ENCODE measurements at regions not wholly inside any gene's neighbourhood (a gene's known extent, or its start where the extent isn't known, plus 50 kb on each side); places are given as distances from the start of the nearest gene placed in this dataset.
A peak's percentile ranks its signal among the peaks of the same experiment; 100 is the strongest.
"Not testable (repeated sequence)": the region's sequence is repeated elsewhere in the genome, so short reads cannot be mapped to it uniquely, and the experiment has no call there.

- DNase-seq (ENCODE audit: low spot score) = no peak
- TF ChIP-seq, protein P1, sequence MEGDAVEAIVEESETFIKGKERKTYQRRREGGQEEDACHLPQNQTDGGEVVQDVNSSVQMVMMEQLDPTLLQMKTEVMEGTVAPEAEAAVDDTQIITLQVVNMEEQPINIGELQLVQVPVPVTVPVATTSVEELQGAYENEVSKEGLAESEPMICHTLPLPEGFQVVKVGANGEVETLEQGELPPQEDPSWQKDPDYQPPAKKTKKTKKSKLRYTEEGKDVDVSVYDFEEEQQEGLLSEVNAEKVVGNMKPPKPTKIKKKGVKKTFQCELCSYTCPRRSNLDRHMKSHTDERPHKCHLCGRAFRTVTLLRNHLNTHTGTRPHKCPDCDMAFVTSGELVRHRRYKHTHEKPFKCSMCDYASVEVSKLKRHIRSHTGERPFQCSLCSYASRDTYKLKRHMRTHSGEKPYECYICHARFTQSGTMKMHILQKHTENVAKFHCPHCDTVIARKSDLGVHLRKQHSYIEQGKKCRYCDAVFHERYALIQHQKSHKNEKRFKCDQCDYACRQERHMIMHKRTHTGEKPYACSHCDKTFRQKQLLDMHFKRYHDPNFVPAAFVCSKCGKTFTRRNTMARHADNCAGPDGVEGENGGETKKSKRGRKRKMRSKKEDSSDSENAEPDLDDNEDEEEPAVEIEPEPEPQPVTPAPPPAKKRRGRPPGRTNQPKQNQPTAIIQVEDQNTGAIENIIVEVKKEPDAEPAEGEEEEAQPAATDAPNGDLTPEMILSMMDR (IDR thresholded peaks at IDR 0.05) = no peak
- H3K4me3 ChIP-seq = no peak overlapping the region
- no peak overlapping the region for H3K27ac ChIP-seq
Measured at GRCh38 chr20:40276301-40276700, 412.7 kb downstream of the MAFB start.

DNA sequence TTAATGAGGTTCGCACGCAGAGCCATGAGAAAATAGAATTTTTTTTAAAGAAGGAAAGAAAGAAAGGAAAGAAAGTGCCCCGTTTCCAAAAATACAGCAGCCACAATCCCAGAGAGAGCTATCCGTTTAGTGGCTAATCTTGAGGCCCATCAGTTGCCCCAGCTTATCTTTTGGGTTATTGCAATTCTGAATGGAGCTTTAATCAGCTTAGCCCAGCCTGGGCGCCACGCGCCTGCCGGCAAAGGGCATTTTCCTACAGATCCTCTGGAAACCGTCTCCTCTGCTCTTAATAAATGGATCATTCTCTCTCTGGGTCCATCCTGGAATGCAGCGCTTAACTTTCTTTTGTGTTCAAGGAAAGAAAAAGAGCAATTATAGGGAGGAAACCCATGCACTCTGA is 413.3 kb downstream of the MAFB start:
- TF ChIP-seq, protein P1 (IDR thresholded peaks at IDR 0.05) = no peak
- Histone ChIP-seq H3K4me3 (no peak overlapping the region), H3K27ac (no peak overlapping the region)
- DNase-seq (ENCODE audit: low spot score) = no peak

DNA sequence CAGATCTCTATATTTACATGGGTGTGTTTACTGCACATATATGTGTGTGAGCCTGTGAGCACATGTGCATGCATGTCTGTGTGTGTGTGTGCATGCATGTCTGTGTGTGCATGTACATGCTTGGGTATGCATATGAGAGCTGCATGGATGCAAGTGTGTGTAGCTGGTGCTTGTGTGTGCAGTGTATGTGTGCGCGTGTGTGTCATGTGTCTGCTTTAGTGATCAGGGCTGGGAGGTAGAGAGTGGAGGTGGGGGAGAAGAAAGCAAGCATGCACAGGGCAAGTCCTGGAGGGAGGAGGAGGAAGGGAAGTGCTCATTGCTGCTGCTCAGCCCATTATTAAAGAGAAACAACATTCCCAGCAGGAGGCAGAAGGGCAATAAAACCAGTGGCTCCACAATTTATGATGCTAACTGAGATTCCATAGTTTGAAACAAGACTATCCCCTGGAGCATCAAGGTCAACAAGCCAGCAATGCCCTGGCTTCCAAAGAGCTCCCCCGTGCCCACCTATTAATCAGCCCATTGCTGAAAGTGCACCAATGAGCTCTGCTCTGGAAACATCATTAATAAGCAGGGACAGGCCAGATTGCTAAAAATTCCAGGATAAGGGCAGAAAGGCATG is 414.0 kb downstream of the MAFB start:
- Histone ChIP-seq H3K27ac (no peak overlapping the region), H3K4me3 (no peak overlapping the region)
- TF ChIP-seq, protein P1 (IDR thresholded peaks at IDR 0.05) = no peak
- DNase-seq (ENCODE audit: low spot score) = no peak

- H3K4me3 ChIP-seq; H3K27ac ChIP-seq; DNase-seq (ENCODE audit: low spot score): not testable (repeated sequence)
Measured at GRCh38 chr20:40269274-40269673, 419.8 kb downstream of the MAFB start.

- Histone ChIP-seq H3K4me3 (no peak overlapping the region), H3K27ac (no peak overlapping the region)
- TF ChIP-seq, protein P1 (IDR thresholded peaks at IDR 0.05) = no peak
- no peak for DNase-seq (ENCODE audit: low spot score)
Measured at GRCh38 chr20:40268321-40269075, 420.5 kb downstream of the MAFB start.

DNA sequence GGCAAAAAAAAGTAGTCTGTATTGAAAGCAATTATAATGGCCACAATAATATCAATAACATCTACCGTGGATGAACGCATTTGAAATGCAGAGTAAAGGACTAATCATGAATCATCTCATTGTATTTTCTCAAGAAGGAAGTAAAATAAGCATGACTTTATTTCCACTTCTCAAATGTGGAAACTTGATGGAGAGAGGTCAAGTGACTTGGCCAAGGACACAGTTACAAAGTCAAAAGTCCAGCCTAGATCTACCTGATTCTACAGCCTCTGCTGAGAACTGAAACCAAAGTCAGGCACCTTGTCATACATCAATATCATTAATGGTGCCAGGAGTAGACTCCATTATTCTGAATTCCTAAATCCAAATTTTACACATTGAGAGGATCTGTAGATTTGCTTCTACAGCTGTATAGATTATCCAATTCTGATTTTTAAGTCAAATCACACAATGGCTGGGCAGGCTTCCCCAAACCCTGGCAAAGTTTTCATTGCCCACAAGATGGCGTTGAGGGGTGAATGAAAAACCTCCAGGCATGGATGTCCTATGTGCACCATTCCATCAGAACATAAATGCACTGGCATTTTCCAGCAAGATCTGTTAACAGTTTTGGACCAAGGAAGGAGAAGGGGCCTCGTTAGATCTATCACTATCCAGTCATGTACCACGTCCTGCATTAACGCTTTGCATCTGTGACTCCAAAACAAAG is 423.1 kb downstream of the MAFB start:
- no peak for DNase-seq (ENCODE audit: low spot score)
- Histone ChIP-seq H3K27ac (no peak overlapping the region), H3K4me3 (no peak overlapping the region)
- TF ChIP-seq, protein P1 (IDR thresholded peaks at IDR 0.05) = peak; percentile 44

DNA sequence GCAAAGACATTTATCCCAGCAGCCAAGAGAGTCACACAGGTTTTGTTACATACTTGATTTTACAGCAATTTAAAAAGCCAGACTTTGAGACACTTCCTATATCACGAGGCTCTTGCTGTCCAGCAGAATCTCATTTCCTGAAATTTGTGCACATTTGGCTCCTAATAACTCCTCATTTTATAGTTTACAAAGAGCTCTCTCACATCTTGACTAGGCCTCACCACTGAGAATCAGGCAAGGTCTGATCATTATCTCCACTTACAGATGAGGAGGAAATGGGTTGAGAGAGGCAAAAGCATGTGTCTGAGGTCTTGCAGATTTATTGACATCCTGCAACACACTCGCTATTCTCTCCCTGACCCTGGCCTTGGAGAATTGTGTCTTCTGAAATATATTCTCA is 426.8 kb downstream of the MAFB start:
- DNase-seq (ENCODE audit: low spot score) = no peak
- TF ChIP-seq, protein P1 (IDR thresholded peaks at IDR 0.05) = no peak
- peak overlapping the region in 1 of 2 donors; percentile 52 for H3K27ac ChIP-seq
- H3K4me3 ChIP-seq = no peak overlapping the region

Measured in coronary artery (tissue), 2 donors.